ENCODE measurements at regions not wholly inside any gene's neighbourhood (a gene's known extent, or its start where the extent isn't known, plus 50 kb on each side); places are given as distances from the start of the nearest gene placed in this dataset.

- DNase-seq: no peak
- Histone ChIP-seq H3K9me2 (ENCODE audit: insufficient read depth) (no peaks in the 10 kb centered on the region), H3K27ac (no peak overlapping the region), H4K20me1 (ENCODE audit: insufficient read depth) (no peaks in the 10 kb centered on the region), H3K36me3 (ENCODE audit: low read depth) (no peaks in the 10 kb centered on the region), H3K4me3 (no peak overlapping the region), H3K79me2 (ENCODE audit: low read depth) (no peaks in the 10 kb centered on the region), H3K4me2 (no peak overlapping the region), H3K27me3 (ENCODE audit: insufficient read depth, low read depth) (no peaks in the 10 kb centered on the region), H2AFZ (no peak overlapping the region), H3F3A (ENCODE audit: insufficient read depth, low read depth) (no peaks in the 10 kb centered on the region), H3K9me3 (ENCODE audit: insufficient read depth, low read depth) (no peaks in the 10 kb centered on the region), H3K4me1 (replicated peaks; ENCODE audit: insufficient read depth) (no peaks in the 10 kb centered on the region)
- intact Hi-C loops (cut with micrococcal nuclease; ENCODE audit: unreplicated experiment): no loop called here
- POLR2A ChIA-PET (ENCODE audit: unreplicated experiment): no interaction called here
- CTCF ChIA-PET: no interaction called here
- no peak for TF ChIP-seq EZH2 (IDR thresholded peaks at IDR 0.05; ENCODE audit: low read depth)
- no peak for TF ChIP-seq CTCF (conservative IDR thresholded peaks at IDR 0.05)
- no TSS peak for BruUV-seq (replicated peaks)
Observed at GRCh38 chr9:86507212-86507630, 153.0 kb upstream of the TUT7 start.

- CTCF ChIA-PET: no interaction called here
- no peaks in the 10 kb centered on the region for H3K9me2 ChIP-seq (ENCODE audit: insufficient read depth)
- no peak overlapping the region for H3K27ac ChIP-seq
- no TSS peak for BruUV-seq (replicated peaks)
- no peak for DNase-seq
- TF ChIP-seq EZH2 (IDR thresholded peaks at IDR 0.05; ENCODE audit: low read depth): no peak
- TF ChIP-seq CTCF (conservative IDR thresholded peaks at IDR 0.05): no peak
- H3K27me3 ChIP-seq (ENCODE audit: insufficient read depth, low read depth): no peaks in the 10 kb centered on the region
- H3F3A ChIP-seq (ENCODE audit: insufficient read depth, low read depth): no peaks in the 10 kb centered on the region
- H2AFZ ChIP-seq: no peak overlapping the region
- no peaks in the 10 kb centered on the region for H3K9me3 ChIP-seq (ENCODE audit: insufficient read depth, low read depth)
- H3K4me1 ChIP-seq (replicated peaks; ENCODE audit: insufficient read depth): 0 out of 2 replicates have a peak, but pooled peaks cover 5% of the 10 kb centered on the region
- POLR2A ChIA-PET (ENCODE audit: unreplicated experiment): no interaction called here
- no peak overlapping the region for H3K4me2 ChIP-seq
- no peaks in the 10 kb centered on the region for H3K36me3 ChIP-seq (ENCODE audit: low read depth)
- no peaks in the 10 kb centered on the region for H3K79me2 ChIP-seq (ENCODE audit: low read depth)
- intact Hi-C loops (cut with micrococcal nuclease; ENCODE audit: unreplicated experiment): no loop called here
- no peaks in the 10 kb centered on the region for H4K20me1 ChIP-seq (ENCODE audit: insufficient read depth)
- H3K4me3 ChIP-seq: no peak overlapping the region
Observed at GRCh38 chr9:86503942-86504341, 149.7 kb upstream of the TUT7 start.

- Histone ChIP-seq H3K4me3 (no peak overlapping the region), H3K36me3 (ENCODE audit: low read depth) (no peaks in the 10 kb centered on the region), H3K4me1 (replicated peaks; ENCODE audit: insufficient read depth) (0 out of 2 replicates have a peak, but pooled peaks cover 5% of the 10 kb centered on the region), H2AFZ (no peak overlapping the region), H3K79me2 (ENCODE audit: low read depth) (no peaks in the 10 kb centered on the region), H3K27ac (no peak overlapping the region), H4K20me1 (ENCODE audit: insufficient read depth) (no peaks in the 10 kb centered on the region), H3F3A (ENCODE audit: insufficient read depth, low read depth) (no peaks in the 10 kb centered on the region), H3K27me3 (ENCODE audit: insufficient read depth, low read depth) (no peaks in the 10 kb centered on the region), H3K9me3 (ENCODE audit: insufficient read depth, low read depth) (no peaks in the 10 kb centered on the region), H3K9me2 (ENCODE audit: insufficient read depth) (no peaks in the 10 kb centered on the region), H3K4me2 (no peak overlapping the region)
- POLR2A ChIA-PET (ENCODE audit: unreplicated experiment): no interaction called here
- intact Hi-C loops (cut with micrococcal nuclease; ENCODE audit: unreplicated experiment): no loop called here
- TF ChIP-seq CTCF (conservative IDR thresholded peaks at IDR 0.05): no peak
- TF ChIP-seq EZH2 (IDR thresholded peaks at IDR 0.05; ENCODE audit: low read depth): no peak
- CTCF ChIA-PET: no interaction called here
- BruUV-seq (replicated peaks): no TSS peak
- DNase-seq: no peak
Observed at GRCh38 chr9:86503314-86503713, 149.1 kb upstream of the TUT7 start.

Data from PC-9 (cell line).